H1 (cell line): ENCODE measurements at regions not wholly inside any gene's neighbourhood (a gene's known extent, or its start where the extent isn't known, plus 50 kb on each side); places are given as distances from the start of the nearest gene placed in this dataset.

Source experiments
- CTCF ChIA-PET: fragments of 300-600 bp; sonication (Branson Sonifier 250); formaldehyde crosslinking; loops from one replicate; lab custom pipeline; 2021; ENCODE audit not compliant: partially characterized antibody; lab: Charles Lee
- POLR2A ChIA-PET: fragments of 300-600 bp; sonication (Branson Sonifier 250); formaldehyde crosslinking; loops from one replicate; lab custom pipeline; 2021; ENCODE audit warnings: inconsistent platforms; ENCODE audit not compliant: partially characterized antibody; lab: Charles Lee
- DNase-seq, 2 experiments: peaks; one replicate each; pipeline versions ENCODE4 v3.0.0 to v3.0.0-alpha.2; 2010 to 2022; ENCODE audit warnings: low spot score in 2 of 2, low read depth in 1 of 2, mixed read lengths in 1 of 2
- FAIRE-seq: peaks from 2 replicates; lab custom pipeline; 2011; peaks lifted over from hg19 to GRCh38; lab: Jason Lieb, UNC
- H2AFZ ChIP-seq: 2 replicates; pipeline ENCODE4 v1.8.1; 2012; ENCODE audit warnings: low read length, inconsistent platforms
- H2AK5ac ChIP-seq: 2 replicates; pipeline ENCODE4 v1.6.1; 2013; ENCODE audit warnings: low read depth, low read length
- H2BK120ac ChIP-seq: replicated peaks from 2 replicates; pipeline ENCODE3; 2013; ENCODE audit warnings: low read depth, low read length, inconsistent platforms
- H2BK12ac ChIP-seq: 2 replicates; pipeline ENCODE4 v1.6.1; 2013; ENCODE audit warnings: low read depth, low read length
- H2BK15ac ChIP-seq: 2 replicates; pipeline ENCODE4 v1.6.1; 2013; ENCODE audit warnings: low read length
- H2BK20ac ChIP-seq: 2 replicates; pipeline ENCODE4 v1.6.1; 2013; ENCODE audit warnings: low read length
- H2BK5ac ChIP-seq: 2 replicates; pipeline ENCODE4 v1.6.1; 2013; ENCODE audit warnings: low read depth, low read length
- H3K14ac ChIP-seq: 2 replicates; pipeline ENCODE4 v1.6.1; 2013; ENCODE audit warnings: inconsistent platforms; ENCODE audit not compliant: insufficient read length
- H3K18ac ChIP-seq: 2 replicates; pipeline ENCODE4 v1.6.1; 2013; ENCODE audit warnings: low read length; ENCODE audit errors: extremely low read depth
- H3K23ac ChIP-seq: 2 replicates; pipeline ENCODE4 v1.6.1; 2013; ENCODE audit warnings: inconsistent platforms; ENCODE audit not compliant: insufficient read length
- H3K23me2 ChIP-seq: 2 replicates; pipeline ENCODE4 v1.6.1; 2013; ENCODE audit warnings: low read depth, low read length
- H3K27ac ChIP-seq: 2 replicates; pipeline ENCODE4 v1.6.1; 2011; ENCODE audit warnings: low read depth, low read length, inconsistent platforms
- H3K27me3 ChIP-seq, 4 experiments: replicated peaks in 1 of 4; 1 replicate in 1 of 4; 2 replicates in 3 of 4; pipeline versions ENCODE4 v1.6.1 to v1.8.1; 2011 to 2013; ENCODE audit warnings: low read length in 3 of 4, mild to moderate bottlenecking in 3 of 4, inconsistent platforms in 2 of 4, mixed read lengths in 2 of 4, moderate library complexity in 1 of 4; ENCODE audit not compliant: control insufficient read depth in 3 of 4, insufficient read depth in 3 of 4; ENCODE audit errors: extremely low read depth in 1 of 4
- H3K36me3 ChIP-seq, 4 experiments: 2 replicates each; pipeline versions ENCODE4 v1.6.1 to v1.8.1; 2011 to 2013; ENCODE audit warnings: mild to moderate bottlenecking in 4 of 4, low read length in 3 of 4, moderate library complexity in 2 of 4, control low read depth in 1 of 4, inconsistent platforms in 1 of 4; ENCODE audit not compliant: insufficient read depth in 4 of 4, control insufficient read depth in 2 of 4
- H3K4ac ChIP-seq: replicated peaks from 2 replicates; pipeline ENCODE3; 2013; ENCODE audit warnings: low read length, low read depth, mixed read lengths, inconsistent platforms; ENCODE audit not compliant: insufficient read length
- H3K4me1 ChIP-seq, 4 experiments: replicated peaks in 1 of 4; 1 replicate in 1 of 4; 2 replicates in 3 of 4; pipeline versions ENCODE4 v1.6.1 to v1.8.1; 2011 to 2013; ENCODE audit warnings: low read length in 3 of 4, inconsistent platforms in 2 of 4, mixed read lengths in 1 of 4; ENCODE audit not compliant: insufficient read depth in 4 of 4, control insufficient read depth in 3 of 4
- H3K4me2 ChIP-seq, 2 experiments: 2 replicates each; pipeline versions ENCODE4 v1.6.1 to v1.8.1; 2011 to 2013; ENCODE audit warnings: low read depth in 2 of 2, low read length in 2 of 2, control low read depth in 1 of 2, inconsistent platforms in 1 of 2, mild to moderate bottlenecking in 1 of 2; ENCODE audit not compliant: insufficient read depth in 1 of 2
- H3K4me3 ChIP-seq, 4 experiments: fragments of 200-600, 300-600 bp in 1 of 4; sonication (generic), shearing (Covaris generic), sonication (Bioruptor Twin) in 1 of 4; 2 replicates each; pipeline versions ENCODE4 v1.5.1 to v1.8.1; 2011 to 2016; ENCODE audit warnings: low read length in 4 of 4, low read depth in 3 of 4, control low read depth in 2 of 4, inconsistent platforms in 2 of 4, mild to moderate bottlenecking in 2 of 4, mixed read lengths in 1 of 4, moderate library complexity in 1 of 4; ENCODE audit not compliant: insufficient read depth in 2 of 4; ENCODE audit errors: extremely low read depth in 1 of 4
- H3K56ac ChIP-seq: replicated peaks from 2 replicates; pipeline ENCODE3; 2013; ENCODE audit warnings: low read depth, mild to moderate bottlenecking, mixed read lengths, low read length, inconsistent platforms; ENCODE audit not compliant: insufficient read length
- H3K79me1 ChIP-seq: 2 replicates; pipeline ENCODE4 v1.6.1; 2013; ENCODE audit warnings: low read depth, low read length, control low read depth
- H3K79me2 ChIP-seq, 2 experiments: 2 replicates each; pipeline versions ENCODE4 v1.6.1 to v1.8.1; 2012 to 2013; ENCODE audit warnings: low read length in 2 of 2, mild to moderate bottlenecking in 2 of 2, inconsistent platforms in 1 of 2; ENCODE audit not compliant: insufficient read depth in 2 of 2, control insufficient read depth in 1 of 2
- H3K9ac ChIP-seq, 4 experiments: replicated peaks in 1 of 4; 1 replicate in 1 of 4; 2 replicates in 3 of 4; pipeline versions ENCODE4 v1.6.1 to v1.8.1; 2011 to 2013; ENCODE audit warnings: low read depth in 3 of 4, low read length in 3 of 4, control low read depth in 2 of 4, mild to moderate bottlenecking in 2 of 4, moderate library complexity in 2 of 4, inconsistent platforms in 1 of 4; ENCODE audit errors: extremely low read depth in 1 of 4
- H3K9me3 ChIP-seq, 2 experiments: 2 replicates each; pipeline versions ENCODE4 v1.6.1 to v1.8.1; 2012 to 2013; ENCODE audit warnings: mild to moderate bottlenecking in 2 of 2, moderate library complexity in 2 of 2, control low read depth in 1 of 2, inconsistent platforms in 1 of 2, low read depth in 1 of 2, low read length in 1 of 2, mixed read lengths in 1 of 2; ENCODE audit not compliant: insufficient read depth in 2 of 2
- H4K20me1 ChIP-seq, 2 experiments: replicated peaks in 1 of 2; 2 replicates each; pipeline versions ENCODE3 to v1.8.1; 2011 to 2013; ENCODE audit warnings: inconsistent platforms in 2 of 2, low read length in 2 of 2, mild to moderate bottlenecking in 1 of 2; ENCODE audit not compliant: insufficient read depth in 2 of 2, control insufficient read depth in 1 of 2
- H4K5ac ChIP-seq: 2 replicates; pipeline ENCODE4 v1.6.1; 2013; ENCODE audit warnings: low read length, low read depth, mixed read lengths, inconsistent platforms; ENCODE audit not compliant: insufficient read length
- H4K8ac ChIP-seq: 2 replicates; pipeline ENCODE4 v1.8.0; 2013; ENCODE audit warnings: mild to moderate bottlenecking, moderate library complexity, low read length, inconsistent platforms; ENCODE audit not compliant: insufficient read depth; ENCODE audit errors: extremely low read depth
- H4K91ac ChIP-seq: replicated peaks from 2 replicates; pipeline ENCODE3; 2013; ENCODE audit warnings: low read length, mixed read lengths, inconsistent platforms; ENCODE audit not compliant: insufficient read length
- BACH1 ChIP-seq: IDR thresholded peaks from 2 replicates; pipeline ENCODE4 v1.6.1; 2012; ENCODE audit warnings: low read length, improper control_type of control experiment
- BRCA1 ChIP-seq: IDR thresholded peaks from 2 replicates; pipeline ENCODE4 v1.6.1; 2012; ENCODE audit warnings: low read depth, low read length, improper control_type of control experiment
- CREB1 ChIP-seq: IDR thresholded peaks from 2 replicates; pipeline ENCODE4 v1.6.1; 2012; ENCODE audit warnings: inconsistent platforms
- E2F6 ChIP-seq: IDR thresholded peaks from 2 replicates; pipeline ENCODE4 v1.6.1; 2012; ENCODE audit warnings: inconsistent platforms
- EGR1 ChIP-seq: IDR thresholded peaks from 2 replicates; pipeline ENCODE4 v1.6.1; 2011; ENCODE audit warnings: low read depth, low read length, borderline replicate concordance
- KDM4A ChIP-seq: IDR thresholded peaks from one replicate; pipeline ENCODE4 v1.7.1; 2012; ENCODE audit warnings: low read depth, mild to moderate bottlenecking, moderate library complexity, low read length, inconsistent platforms; ENCODE audit not compliant: severe bottlenecking
- KDM5A ChIP-seq: fragments of 200-600 bp; IDR thresholded peaks from 2 replicates; pipeline ENCODE4 v1.7.1; 2012; ENCODE audit warnings: mild to moderate bottlenecking, low read length, inconsistent platforms, mixed read lengths
- NANOG ChIP-seq: IDR thresholded peaks from 2 replicates; pipeline ENCODE4 v1.6.1; 2011; ENCODE audit warnings: low read length, low read depth, mild to moderate bottlenecking, inconsistent platforms; ENCODE audit not compliant: insufficient read depth, poor library complexity, severe bottlenecking
- NRF1 ChIP-seq: IDR thresholded peaks from 2 replicates; pipeline ENCODE4 v1.6.1; 2011; ENCODE audit warnings: mild to moderate bottlenecking, low read depth, low read length, improper control_type of control experiment
- SP2 ChIP-seq: IDR thresholded peaks from 2 replicates; pipeline ENCODE4 v1.6.1; 2012; ENCODE audit warnings: mild to moderate bottlenecking, low read length, inconsistent platforms
- SRF ChIP-seq: IDR thresholded peaks from 2 replicates; pipeline ENCODE4 v1.6.1; 2011; ENCODE audit warnings: mild to moderate bottlenecking, low read depth, low read length, moderate library complexity
- TAF1 ChIP-seq: IDR thresholded peaks from 2 replicates; pipeline ENCODE4 v1.6.1; 2011; ENCODE audit warnings: mild to moderate bottlenecking, low read depth, low read length
- TAF7 ChIP-seq: optimal IDR thresholded peaks from 2 replicates; pipeline ENCODE3; 2011; ENCODE audit warnings: low read depth, mild to moderate bottlenecking, inconsistent platforms, low read length, moderate library complexity, borderline replicate concordance
- TCF12 ChIP-seq: IDR thresholded peaks from 2 replicates; pipeline ENCODE4 v1.6.1; 2011; ENCODE audit warnings: low read depth, mild to moderate bottlenecking, low read length
- YY1 ChIP-seq: IDR thresholded peaks from 2 replicates; pipeline ENCODE4 v1.6.1; 2011; ENCODE audit warnings: low read depth, mild to moderate bottlenecking, low read length
- WGBS, 2 experiments: shearing (Covaris generic) in 1 of 2; methylation state at CpG; one replicate each; pipeline versions ENCODE4 v1.1.6 to v1.1.7; 2013 to 2015; ENCODE audit warnings: low lambda C conversion rate in 2 of 2, mixed read lengths in 2 of 2, inconsistent platforms in 1 of 2, low coverage in 1 of 2, missing lambda C conversion rate in 1 of 2; ENCODE audit not compliant: insufficient replicate concordance in 2 of 2, insufficient coverage in 1 of 2, insufficient read length in 1 of 2; ENCODE audit errors: extremely low coverage in 1 of 2, missing lambda C conversion rate in 1 of 2; 5-methylcytosine and 5-hydroxymethylcytosine counted together

- H3K27ac ChIP-seq, result no peak overlapping the region
- TF ChIP-seq CREB1, result no peak
- no peak for TF ChIP-seq BACH1
- no peak for TF ChIP-seq SRF
- no peak for TF ChIP-seq BRCA1
- no peak for TF ChIP-seq KDM4A
- no peak for TF ChIP-seq YY1
- TF ChIP-seq E2F6, result no peak
- no peak for TF ChIP-seq NANOG
- TF ChIP-seq KDM5A, result no peak
- TF ChIP-seq TAF1, result no peak
- TF ChIP-seq NRF1, result no peak
- TF ChIP-seq EGR1, result no peak
- TF ChIP-seq TCF12, result no peak
- TF ChIP-seq SP2, result no peak
- no peak for TF ChIP-seq TAF7
- no peak for FAIRE-seq
Measured at GRCh38 chr18:75800331-75800648, 372.8 kb upstream of the SMIM21 start.

More at GRCh38 chr18:75800331-75800648, 372.8 kb upstream of the SMIM21 start:
- Histone ChIP-seq H3K23me2 (no peaks in the 10 kb centered on the region), H4K5ac (no peak overlapping the region), H3K4me2 (no peak overlapping the region), H2BK5ac (no peak overlapping the region), H3K79me2 (no peaks in the 10 kb centered on the region), H2BK15ac (no peak overlapping the region), H3K23ac (no peak overlapping the region), H2BK12ac (no peak overlapping the region), H3K9me3 (no peaks in the 10 kb centered on the region), H2AFZ (no peak overlapping the region), H3K36me3 (no peaks in the 10 kb centered on the region), H3K56ac (no peak overlapping the region), H4K91ac (no peak overlapping the region), H2BK20ac (no peak overlapping the region), H2BK120ac (no peak overlapping the region), H3K9ac (no peak overlapping the region), H3K14ac (no peak overlapping the region), H4K8ac (no peak overlapping the region), H3K18ac (no peak overlapping the region), H3K4ac (no peak overlapping the region), H3K79me1 (no peaks in the 10 kb centered on the region), H3K4me3 (no peak overlapping the region), H3K4me1 (peaks cover 0 to 5% (median 0%) of the 10 kb centered on the region in 4 experiments; a peak in 2 of 7 replicates), H4K20me1 (no peaks in the 10 kb centered on the region), H3K27me3 (no peaks in the 10 kb centered on the region), H2AK5ac (no peak overlapping the region)
- DNase-seq, result no peak
- 83% methylated on average over 6 of the region's 6 CpGs; no CpG with 5 or more reads in 1 of the 2 experiments for WGBS, 2 experiments
- ChIA-PET POLR2A (no interaction called here), CTCF (no interaction called here)
